H1 (cell line): ENCODE measurements at regions not wholly inside any gene's neighbourhood (a gene's known extent, or its start where the extent isn't known, plus 50 kb on each side); places are given as distances from the start of the nearest gene placed in this dataset.

ENCODE experiments used
- CTCF ChIA-PET: fragments of 300-600 bp; sonication (Branson Sonifier 250); formaldehyde crosslinking; loops from one replicate; lab custom pipeline; 2021; ENCODE audit not compliant: partially characterized antibody; lab: Charles Lee
- POLR2A ChIA-PET: fragments of 300-600 bp; sonication (Branson Sonifier 250); formaldehyde crosslinking; loops from one replicate; lab custom pipeline; 2021; ENCODE audit warnings: inconsistent platforms; ENCODE audit not compliant: partially characterized antibody; lab: Charles Lee
- DNase-seq, 2 experiments: peaks; one replicate each; pipeline versions ENCODE4 v3.0.0 to v3.0.0-alpha.2; 2010 to 2022; ENCODE audit warnings: low spot score in 2 of 2, low read depth in 1 of 2, mixed read lengths in 1 of 2
- FAIRE-seq: peaks from 2 replicates; lab custom pipeline; 2011; peaks lifted over from hg19 to GRCh38; lab: Jason Lieb, UNC
- H2AFZ ChIP-seq: 2 replicates; pipeline ENCODE4 v1.8.1; 2012; ENCODE audit warnings: low read length, inconsistent platforms
- H2AK5ac ChIP-seq: 2 replicates; pipeline ENCODE4 v1.6.1; 2013; ENCODE audit warnings: low read depth, low read length
- H2BK120ac ChIP-seq: replicated peaks from 2 replicates; pipeline ENCODE3; 2013; ENCODE audit warnings: low read depth, low read length, inconsistent platforms
- H2BK12ac ChIP-seq: 2 replicates; pipeline ENCODE4 v1.6.1; 2013; ENCODE audit warnings: low read depth, low read length
- H2BK15ac ChIP-seq: 2 replicates; pipeline ENCODE4 v1.6.1; 2013; ENCODE audit warnings: low read length
- H2BK20ac ChIP-seq: 2 replicates; pipeline ENCODE4 v1.6.1; 2013; ENCODE audit warnings: low read length
- H2BK5ac ChIP-seq: 2 replicates; pipeline ENCODE4 v1.6.1; 2013; ENCODE audit warnings: low read depth, low read length
- H3K14ac ChIP-seq: 2 replicates; pipeline ENCODE4 v1.6.1; 2013; ENCODE audit warnings: inconsistent platforms; ENCODE audit not compliant: insufficient read length
- H3K18ac ChIP-seq: 2 replicates; pipeline ENCODE4 v1.6.1; 2013; ENCODE audit warnings: low read length; ENCODE audit errors: extremely low read depth
- H3K23ac ChIP-seq: 2 replicates; pipeline ENCODE4 v1.6.1; 2013; ENCODE audit warnings: inconsistent platforms; ENCODE audit not compliant: insufficient read length
- H3K23me2 ChIP-seq: 2 replicates; pipeline ENCODE4 v1.6.1; 2013; ENCODE audit warnings: low read depth, low read length
- H3K27ac ChIP-seq: 2 replicates; pipeline ENCODE4 v1.6.1; 2011; ENCODE audit warnings: low read depth, low read length, inconsistent platforms
- H3K27me3 ChIP-seq, 4 experiments: replicated peaks in 1 of 4; 1 replicate in 1 of 4; 2 replicates in 3 of 4; pipeline versions ENCODE4 v1.6.1 to v1.8.1; 2011 to 2013; ENCODE audit warnings: low read length in 3 of 4, mild to moderate bottlenecking in 3 of 4, inconsistent platforms in 2 of 4, mixed read lengths in 2 of 4, moderate library complexity in 1 of 4; ENCODE audit not compliant: control insufficient read depth in 3 of 4, insufficient read depth in 3 of 4; ENCODE audit errors: extremely low read depth in 1 of 4
- H3K36me3 ChIP-seq, 4 experiments: 2 replicates each; pipeline versions ENCODE4 v1.6.1 to v1.8.1; 2011 to 2013; ENCODE audit warnings: mild to moderate bottlenecking in 4 of 4, low read length in 3 of 4, moderate library complexity in 2 of 4, control low read depth in 1 of 4, inconsistent platforms in 1 of 4; ENCODE audit not compliant: insufficient read depth in 4 of 4, control insufficient read depth in 2 of 4
- H3K4ac ChIP-seq: replicated peaks from 2 replicates; pipeline ENCODE3; 2013; ENCODE audit warnings: low read length, low read depth, mixed read lengths, inconsistent platforms; ENCODE audit not compliant: insufficient read length
- H3K4me1 ChIP-seq, 4 experiments: replicated peaks in 1 of 4; 1 replicate in 1 of 4; 2 replicates in 3 of 4; pipeline versions ENCODE4 v1.6.1 to v1.8.1; 2011 to 2013; ENCODE audit warnings: low read length in 3 of 4, inconsistent platforms in 2 of 4, mixed read lengths in 1 of 4; ENCODE audit not compliant: insufficient read depth in 4 of 4, control insufficient read depth in 3 of 4
- H3K4me2 ChIP-seq, 2 experiments: 2 replicates each; pipeline versions ENCODE4 v1.6.1 to v1.8.1; 2011 to 2013; ENCODE audit warnings: low read depth in 2 of 2, low read length in 2 of 2, control low read depth in 1 of 2, inconsistent platforms in 1 of 2, mild to moderate bottlenecking in 1 of 2; ENCODE audit not compliant: insufficient read depth in 1 of 2
- H3K4me3 ChIP-seq, 4 experiments: fragments of 200-600, 300-600 bp in 1 of 4; sonication (generic), shearing (Covaris generic), sonication (Bioruptor Twin) in 1 of 4; 2 replicates each; pipeline versions ENCODE4 v1.5.1 to v1.8.1; 2011 to 2016; ENCODE audit warnings: low read length in 4 of 4, low read depth in 3 of 4, control low read depth in 2 of 4, inconsistent platforms in 2 of 4, mild to moderate bottlenecking in 2 of 4, mixed read lengths in 1 of 4, moderate library complexity in 1 of 4; ENCODE audit not compliant: insufficient read depth in 2 of 4; ENCODE audit errors: extremely low read depth in 1 of 4
- H3K56ac ChIP-seq: replicated peaks from 2 replicates; pipeline ENCODE3; 2013; ENCODE audit warnings: low read depth, mild to moderate bottlenecking, mixed read lengths, low read length, inconsistent platforms; ENCODE audit not compliant: insufficient read length
- H3K79me1 ChIP-seq: 2 replicates; pipeline ENCODE4 v1.6.1; 2013; ENCODE audit warnings: low read depth, low read length, control low read depth
- H3K79me2 ChIP-seq, 2 experiments: 2 replicates each; pipeline versions ENCODE4 v1.6.1 to v1.8.1; 2012 to 2013; ENCODE audit warnings: low read length in 2 of 2, mild to moderate bottlenecking in 2 of 2, inconsistent platforms in 1 of 2; ENCODE audit not compliant: insufficient read depth in 2 of 2, control insufficient read depth in 1 of 2
- H3K9ac ChIP-seq, 4 experiments: replicated peaks in 1 of 4; 1 replicate in 1 of 4; 2 replicates in 3 of 4; pipeline versions ENCODE4 v1.6.1 to v1.8.1; 2011 to 2013; ENCODE audit warnings: low read depth in 3 of 4, low read length in 3 of 4, control low read depth in 2 of 4, mild to moderate bottlenecking in 2 of 4, moderate library complexity in 2 of 4, inconsistent platforms in 1 of 4; ENCODE audit errors: extremely low read depth in 1 of 4
- H3K9me3 ChIP-seq, 2 experiments: 2 replicates each; pipeline versions ENCODE4 v1.6.1 to v1.8.1; 2012 to 2013; ENCODE audit warnings: mild to moderate bottlenecking in 2 of 2, moderate library complexity in 2 of 2, control low read depth in 1 of 2, inconsistent platforms in 1 of 2, low read depth in 1 of 2, low read length in 1 of 2, mixed read lengths in 1 of 2; ENCODE audit not compliant: insufficient read depth in 2 of 2
- H4K20me1 ChIP-seq, 2 experiments: replicated peaks in 1 of 2; 2 replicates each; pipeline versions ENCODE3 to v1.8.1; 2011 to 2013; ENCODE audit warnings: inconsistent platforms in 2 of 2, low read length in 2 of 2, mild to moderate bottlenecking in 1 of 2; ENCODE audit not compliant: insufficient read depth in 2 of 2, control insufficient read depth in 1 of 2
- H4K5ac ChIP-seq: 2 replicates; pipeline ENCODE4 v1.6.1; 2013; ENCODE audit warnings: low read length, low read depth, mixed read lengths, inconsistent platforms; ENCODE audit not compliant: insufficient read length
- H4K8ac ChIP-seq: 2 replicates; pipeline ENCODE4 v1.8.0; 2013; ENCODE audit warnings: mild to moderate bottlenecking, moderate library complexity, low read length, inconsistent platforms; ENCODE audit not compliant: insufficient read depth; ENCODE audit errors: extremely low read depth
- H4K91ac ChIP-seq: replicated peaks from 2 replicates; pipeline ENCODE3; 2013; ENCODE audit warnings: low read length, mixed read lengths, inconsistent platforms; ENCODE audit not compliant: insufficient read length
- GABPA ChIP-seq: IDR thresholded peaks from 2 replicates; pipeline ENCODE4 v1.6.1; 2011; ENCODE audit warnings: mild to moderate bottlenecking, low read length, moderate library complexity, borderline replicate concordance; ENCODE audit not compliant: insufficient read depth
- WGBS, 2 experiments: shearing (Covaris generic) in 1 of 2; methylation state at CpG; one replicate each; pipeline versions ENCODE4 v1.1.6 to v1.1.7; 2013 to 2015; ENCODE audit warnings: low lambda C conversion rate in 2 of 2, mixed read lengths in 2 of 2, inconsistent platforms in 1 of 2, low coverage in 1 of 2, missing lambda C conversion rate in 1 of 2; ENCODE audit not compliant: insufficient replicate concordance in 2 of 2, insufficient coverage in 1 of 2, insufficient read length in 1 of 2; ENCODE audit errors: extremely low coverage in 1 of 2, missing lambda C conversion rate in 1 of 2; 5-methylcytosine and 5-hydroxymethylcytosine counted together

DNA sequence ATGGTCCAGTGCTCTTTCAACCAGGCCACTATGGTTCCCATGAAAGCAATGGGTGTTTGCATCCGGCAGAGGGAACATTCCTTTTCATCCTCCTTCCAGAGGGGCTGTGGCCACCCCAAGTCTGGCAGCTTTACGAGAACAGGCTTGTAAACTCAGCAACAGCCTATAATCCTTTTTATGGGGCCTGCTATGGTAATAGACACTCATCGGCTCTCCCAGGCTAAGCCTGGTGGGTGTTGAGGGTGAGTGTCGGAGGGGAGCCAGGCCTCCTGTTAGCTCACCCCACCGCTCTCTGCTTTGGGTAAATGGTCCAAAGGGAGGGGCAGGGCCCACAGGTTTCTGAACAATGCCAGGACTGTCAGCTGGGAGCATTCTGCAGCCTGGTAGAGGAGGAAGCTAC, 111.6 kb upstream of the CD82 start:
- Histone ChIP-seq H3K36me3 (no peaks in the 10 kb centered on the region), H3K27me3 (no peaks in the 10 kb centered on the region), H3K4me2 (no peak overlapping the region), H2BK5ac (no peak overlapping the region), H3K56ac (no peak overlapping the region), H3K79me2 (no peaks in the 10 kb centered on the region), H3K4me1 (peaks cover 0 to 2% (median 0%) of the 10 kb centered on the region in 4 experiments; a peak in 1 of 7 replicates), H2BK12ac (no peak overlapping the region), H3K4ac (no peak overlapping the region), H3K9me3 (no peaks in the 10 kb centered on the region), H3K27ac (no peak overlapping the region), H2AK5ac (no peak overlapping the region), H3K79me1 (no peaks in the 10 kb centered on the region), H3K23me2 (peaks cover 2% of the 10 kb centered on the region; the same call in 1 of the 2 replicates), H2BK120ac (no peak overlapping the region), H3K18ac (no peak overlapping the region), H4K5ac (no peak overlapping the region), H4K8ac (no peak overlapping the region), H3K9ac (no peak overlapping the region), H3K14ac (no peak overlapping the region), H4K91ac (no peak overlapping the region), H3K4me3 (no peak overlapping the region), H2BK15ac (no peak overlapping the region), H2AFZ (no peak overlapping the region), H2BK20ac (no peak overlapping the region), H3K23ac (no peak overlapping the region), H4K20me1 (no peaks in the 10 kb centered on the region)
- DNase-seq (no peak), FAIRE-seq (no peak)
- TF ChIP-seq GABPA: no peak
- ChIA-PET CTCF (interaction anchor here (1.0 to 1.3 kb wide), 4 partner anchors 8 to 131 kb away, joined by 3 to 5 read pairs (median 4); no protein-coding TSS in a partner anchor), POLR2A (no interaction called here)
- WGBS, 2 experiments: 84% methylated on average over 5 of the region's 5 CpGs; no CpG with 5 or more reads in 1 of the 2 experiments
